Fibroblast of gingiva (primary cell): ENCODE measurements at regions not wholly inside any gene's neighbourhood (a gene's known extent, or its start where the extent isn't known, plus 50 kb on each side); places are given as distances from the start of the nearest gene placed in this dataset.

Experiments used
- DNase-seq: peaks from one replicate; pipeline ENCODE4 v3.0.0-alpha.2; 2011; ENCODE audit warnings: low read depth

DNA sequence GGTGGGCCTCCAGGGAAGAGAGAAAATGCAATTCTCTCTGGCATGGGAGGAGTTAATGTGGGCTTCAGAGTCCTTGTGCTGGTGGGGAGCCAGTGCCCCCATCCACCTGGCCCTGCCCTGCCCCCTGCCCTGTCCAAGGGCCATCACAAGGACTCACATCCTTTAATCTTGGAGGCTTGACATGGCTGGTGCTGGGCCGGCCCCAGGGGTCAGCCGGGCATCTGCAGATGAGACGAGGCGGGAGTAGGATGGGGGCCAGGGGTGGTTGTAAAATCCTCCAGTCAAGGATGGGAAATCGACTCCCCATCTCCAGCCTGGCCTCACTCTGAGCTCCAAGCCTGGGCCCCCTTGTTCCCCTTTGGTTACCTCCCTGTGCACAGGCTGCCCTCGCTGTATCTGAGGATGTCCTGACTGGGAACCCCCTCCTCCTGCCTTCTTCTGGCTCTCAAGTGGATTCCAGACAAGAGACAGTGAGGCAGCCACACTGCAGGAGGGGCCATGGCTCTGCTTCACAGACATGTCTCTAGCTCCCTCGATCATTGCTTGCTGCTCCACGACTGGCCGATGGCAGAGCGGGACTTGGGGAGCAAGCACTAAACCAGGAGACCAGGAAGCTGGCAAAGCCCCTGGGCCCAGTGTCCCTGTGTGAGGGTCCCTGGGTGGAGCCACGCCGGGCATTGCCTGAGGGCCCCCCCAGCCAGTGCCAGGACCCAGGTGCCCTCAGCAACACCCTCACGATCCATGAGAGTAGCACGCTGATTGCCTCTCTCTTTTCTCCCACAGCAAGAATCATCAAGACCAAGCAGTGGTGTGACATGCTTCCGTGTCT is 1120.5 kb downstream of the BRD1 start:
- no peak for DNase-seq

DNA sequence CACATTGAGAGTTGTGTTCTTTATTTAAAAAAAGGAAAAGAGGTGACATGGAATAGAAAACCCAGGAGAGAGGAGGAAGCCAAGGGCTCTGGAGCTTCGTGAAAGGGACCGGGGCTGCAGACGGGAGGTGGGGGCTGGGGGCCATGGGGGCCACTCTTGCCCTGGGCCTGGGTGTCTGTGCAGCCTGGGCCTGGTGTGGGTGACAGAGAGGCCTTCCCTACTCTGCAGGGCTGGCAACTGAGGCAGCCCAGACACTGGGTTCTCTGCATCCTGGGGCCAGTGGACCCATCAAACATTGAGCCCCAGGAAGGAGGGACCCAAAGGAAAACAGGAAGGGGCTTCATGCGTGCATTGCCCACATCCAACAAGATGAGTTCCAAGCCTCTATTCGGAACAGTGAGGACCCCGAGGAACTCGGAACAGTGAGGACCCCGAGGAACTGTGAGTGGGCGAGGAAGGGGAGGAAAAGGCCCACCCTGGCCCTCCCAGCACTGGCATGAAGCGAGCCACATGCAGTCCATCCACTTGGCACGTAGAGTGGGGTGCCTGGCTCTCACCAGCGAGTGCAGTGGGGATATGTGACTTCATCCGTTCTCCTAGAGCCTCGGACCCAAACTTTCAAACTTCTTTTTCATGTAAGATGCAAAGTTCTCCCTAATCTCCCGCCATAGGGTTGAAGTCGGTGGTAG is 1121.6 kb downstream of the BRD1 start:
- DNase-seq: no peak

DNA sequence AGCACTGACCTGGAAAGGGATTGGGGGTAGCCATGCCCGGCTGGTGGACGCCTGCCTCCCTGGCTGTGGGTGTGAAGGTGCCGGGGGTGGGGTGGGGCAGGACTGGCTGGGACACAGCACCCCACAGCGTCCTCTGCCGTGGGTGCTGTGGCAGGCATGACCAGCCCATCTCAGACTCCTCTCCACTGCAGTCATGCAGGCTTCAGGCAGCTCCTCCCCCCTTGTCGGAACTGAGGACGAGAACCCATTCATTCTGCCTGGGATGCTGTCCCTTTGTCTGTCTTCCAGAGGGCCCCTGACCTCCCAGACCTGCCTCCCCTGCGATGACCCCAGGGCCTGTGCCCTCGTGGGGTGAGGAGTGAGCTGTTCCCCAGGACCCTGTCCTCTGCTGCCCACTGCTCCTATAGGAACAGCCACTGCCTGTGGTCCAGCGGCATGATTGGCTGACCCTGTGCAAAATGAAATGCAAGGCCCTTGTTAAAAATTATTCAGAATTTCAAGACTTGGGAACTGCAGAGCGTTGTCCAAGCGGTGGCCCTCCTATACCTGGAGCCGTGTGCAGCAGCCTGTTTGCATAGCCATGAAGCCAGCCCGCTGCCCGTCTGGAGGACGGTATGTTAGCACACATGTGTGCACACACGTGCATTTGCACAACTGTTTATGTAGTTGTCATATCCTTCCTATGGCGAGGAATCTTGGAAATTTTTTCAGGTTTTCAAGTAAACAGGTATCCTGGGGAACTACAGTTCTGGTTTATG is 1122.3 kb downstream of the BRD1 start:
- no peak for DNase-seq

DNA sequence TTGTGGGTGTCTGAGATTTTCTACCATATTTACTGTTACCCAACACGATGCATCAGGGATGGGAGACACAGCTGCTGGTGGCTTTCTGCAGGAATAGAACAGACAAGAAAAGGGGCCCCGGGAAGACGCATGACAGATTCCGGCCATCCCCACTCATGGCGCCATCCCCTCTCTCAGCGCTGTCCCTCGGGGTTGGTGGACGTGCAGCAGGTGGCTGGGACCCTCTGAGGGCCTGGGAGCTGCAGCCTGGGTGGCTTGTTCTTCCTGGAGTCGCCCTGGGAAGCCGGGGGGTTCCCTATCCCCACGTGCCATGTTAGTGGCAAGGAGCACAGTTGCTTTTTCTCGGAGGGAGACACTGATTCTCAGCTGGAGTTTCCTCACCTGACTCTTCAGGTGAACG is 1123.3 kb downstream of the BRD1 start:
- DNase-seq: no peak

DNA sequence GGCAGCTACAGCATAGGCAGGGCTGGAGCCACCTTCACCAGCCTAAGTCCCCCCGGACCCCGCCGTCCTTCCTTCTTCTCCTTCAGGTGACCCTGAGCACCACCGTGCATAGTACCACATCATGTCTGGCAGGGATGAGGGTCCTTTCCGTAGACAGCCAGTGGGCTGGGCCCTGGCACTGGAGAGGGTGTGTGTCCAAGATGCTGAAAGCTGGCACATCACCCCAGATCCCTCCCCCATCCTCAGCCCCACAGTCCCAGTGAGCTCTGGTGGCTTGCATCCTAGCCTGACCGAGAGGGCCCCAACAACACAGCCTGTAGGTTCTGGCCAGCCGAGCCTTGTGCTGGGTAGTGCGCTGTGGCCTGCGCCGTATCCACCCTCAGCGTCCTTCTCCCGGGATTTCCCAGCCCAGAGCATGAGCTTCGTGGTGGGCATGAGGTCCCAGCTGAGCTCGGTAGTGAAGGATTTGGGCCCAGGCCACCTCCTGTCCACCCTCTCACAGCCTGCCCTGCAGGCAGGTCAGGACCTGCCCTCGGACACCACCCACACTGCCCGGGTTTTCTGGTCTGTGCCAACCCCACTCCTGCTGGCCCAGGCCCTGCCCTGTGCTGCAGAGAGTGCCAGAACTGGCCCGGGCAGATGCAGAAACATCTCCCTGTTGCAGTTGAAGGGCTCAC is 1124.3 kb downstream of the BRD1 start:
- DNase-seq: no peak

DNA sequence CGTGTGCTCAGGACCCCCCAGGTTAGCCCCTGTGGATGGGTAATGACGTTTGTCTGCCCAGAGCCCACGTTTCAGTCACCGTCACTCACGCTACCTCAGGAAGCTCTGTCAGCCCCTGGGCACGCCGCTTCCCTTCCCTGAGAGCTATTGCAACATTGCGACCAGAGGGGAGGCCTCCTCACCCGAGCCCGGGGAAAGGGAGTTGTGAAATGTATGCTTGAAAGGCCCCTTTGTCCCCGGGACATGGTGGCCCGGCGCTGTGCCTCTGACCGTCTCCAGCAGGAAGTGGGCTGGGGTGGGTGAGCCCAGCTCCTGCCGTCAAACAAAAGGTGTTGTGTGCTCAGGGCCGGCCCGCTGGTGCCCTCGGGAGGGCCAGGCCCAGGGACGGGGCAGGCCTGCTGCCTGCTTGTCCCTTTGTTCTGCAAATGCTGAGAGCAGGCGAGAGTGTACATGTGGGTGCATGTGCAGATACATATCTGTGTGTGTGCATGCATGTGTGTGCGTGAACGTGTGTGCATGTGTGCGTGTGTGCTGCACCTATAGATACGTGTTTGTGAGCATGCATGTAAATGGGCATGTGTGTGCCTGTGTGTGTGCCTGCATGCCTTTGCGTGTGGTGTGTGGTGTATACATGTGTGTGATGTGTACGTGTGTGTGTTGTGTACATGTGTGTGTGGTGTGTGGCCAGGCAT is 1125.0 kb downstream of the BRD1 start:
- no peak for DNase-seq

DNA sequence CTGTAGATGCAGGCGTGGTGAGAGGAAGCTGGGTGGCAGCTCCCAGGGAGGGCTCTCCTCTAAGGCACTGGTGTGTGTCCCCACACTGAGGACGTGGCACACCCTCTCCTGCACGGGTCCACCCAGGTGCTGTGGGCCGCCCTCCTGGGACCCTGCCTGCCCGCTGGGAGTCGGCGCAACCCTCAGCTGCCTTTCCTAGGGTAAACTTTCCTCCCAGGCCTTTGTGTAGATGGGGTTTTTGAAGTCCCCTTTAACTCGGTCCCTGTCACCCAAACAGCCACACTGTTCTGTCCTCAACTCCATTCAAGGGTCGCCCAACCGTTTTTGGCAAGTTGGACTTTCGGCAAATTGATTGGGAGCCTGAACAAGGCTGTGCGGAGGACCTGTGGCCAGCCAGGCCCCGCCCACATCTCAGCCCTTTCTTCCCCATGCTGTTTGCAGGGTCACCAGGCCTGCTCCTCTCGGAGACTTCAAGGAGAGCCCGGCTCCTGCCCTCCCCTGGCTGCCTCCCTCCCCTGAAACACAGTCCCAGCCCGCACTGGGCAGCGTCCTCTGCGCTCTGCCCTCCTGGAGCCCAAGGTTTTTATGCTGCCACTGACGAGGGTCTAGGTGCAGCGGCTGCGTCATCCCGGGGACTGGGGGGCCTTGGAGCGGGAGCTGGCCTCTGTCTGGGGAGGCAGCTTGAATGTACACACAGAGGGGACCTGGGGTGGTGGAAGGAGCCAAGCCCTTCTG is 1126.2 kb downstream of the BRD1 start:
- no peak for DNase-seq

DNA sequence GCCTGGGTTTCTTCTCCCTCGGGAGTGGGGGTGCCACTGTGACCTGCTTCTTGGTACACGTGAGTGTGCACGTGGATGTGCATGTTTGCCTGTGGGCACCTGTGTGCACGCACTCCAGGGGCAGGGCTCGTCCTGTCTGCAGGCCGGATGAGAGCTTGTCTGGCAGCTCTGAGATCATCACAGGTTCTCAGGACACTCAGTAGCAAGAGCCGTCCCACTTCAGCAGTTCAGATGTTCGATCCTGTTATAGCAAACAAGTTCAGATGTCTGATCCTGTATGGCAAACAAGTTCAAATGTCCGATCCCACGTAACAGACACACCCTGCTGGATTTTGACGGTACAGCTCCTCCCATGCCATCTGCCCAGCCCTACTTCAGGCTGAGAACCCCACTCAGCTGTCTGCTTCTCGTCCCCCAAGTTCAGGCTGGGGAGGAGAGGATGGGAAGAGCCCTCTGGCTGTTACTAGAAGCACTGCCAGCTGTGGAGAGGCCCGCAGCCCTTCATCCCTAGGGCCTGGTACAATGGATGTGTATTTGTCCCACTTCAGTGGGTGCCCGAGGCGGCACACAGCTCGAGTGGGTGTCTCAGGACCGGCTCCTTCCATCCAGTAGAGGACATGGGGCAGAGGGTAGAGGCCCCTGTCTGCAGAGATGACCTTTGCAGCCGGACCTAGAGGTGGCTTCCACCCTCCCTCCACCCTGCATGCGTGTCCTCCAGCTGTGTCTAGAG is 1126.9 kb downstream of the BRD1 start:
- DNase-seq: no peak

DNA sequence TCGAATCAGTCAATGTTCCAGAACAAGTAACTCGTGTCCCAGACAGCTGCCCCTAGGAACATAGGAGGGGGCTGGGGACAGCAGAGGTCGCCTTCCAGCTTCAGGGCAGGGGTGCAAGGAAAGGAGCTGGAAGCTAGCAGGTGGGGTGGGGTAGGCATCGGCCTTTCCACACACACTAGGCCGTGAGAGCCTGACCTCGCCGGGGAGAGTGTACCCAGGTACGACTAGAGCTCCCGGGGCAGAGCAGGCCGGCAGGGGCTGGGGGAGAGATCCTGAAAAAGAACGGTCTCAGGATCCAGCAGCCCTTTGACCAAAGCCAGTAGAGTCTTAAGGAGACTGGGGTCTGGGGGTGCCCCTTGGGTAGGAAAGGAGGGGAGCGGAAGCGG is 1127.5 kb downstream of the BRD1 start:
- no peak for DNase-seq

DNA sequence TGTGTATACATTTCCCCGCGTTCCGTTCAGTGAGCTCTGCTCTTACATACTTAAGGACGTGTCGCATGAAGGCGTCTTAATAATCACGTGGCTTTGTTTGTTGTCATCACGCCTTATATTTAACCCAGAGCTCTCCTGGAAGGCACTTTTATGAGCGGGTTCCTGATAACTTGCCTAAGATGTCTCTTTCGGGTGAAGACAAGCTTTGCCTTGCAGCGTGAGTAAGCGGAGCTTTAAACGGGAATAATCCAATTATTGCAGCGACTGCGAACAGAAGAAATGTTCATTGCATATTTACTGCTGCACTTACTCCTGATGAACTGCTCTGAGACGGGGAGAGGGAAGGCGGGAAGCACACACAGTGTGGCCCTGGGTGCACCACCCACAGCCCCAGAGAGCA is 1128.2 kb downstream of the BRD1 start:
- no peak for DNase-seq

DNA sequence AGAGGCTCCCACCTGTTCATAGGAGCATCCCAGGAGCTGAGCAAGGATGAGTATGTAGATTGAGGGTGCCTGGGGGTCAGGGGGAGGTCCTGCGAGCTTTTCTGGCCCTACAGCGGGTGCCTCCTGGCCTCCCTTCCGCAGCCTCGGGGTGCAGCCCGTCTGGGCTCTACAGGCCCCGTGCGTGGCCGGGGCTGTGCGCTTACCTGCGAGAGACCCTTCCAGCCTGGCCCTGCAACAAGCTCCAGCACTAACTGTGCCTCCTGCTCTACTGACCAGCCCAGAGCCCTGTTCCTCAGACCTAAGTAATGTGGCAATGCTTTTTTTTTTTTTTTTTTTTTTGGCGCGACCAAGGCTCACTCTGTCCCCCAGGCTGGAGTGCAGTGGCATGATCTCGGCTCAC is 1129.1 kb downstream of the BRD1 start:
- no peak for DNase-seq

DNA sequence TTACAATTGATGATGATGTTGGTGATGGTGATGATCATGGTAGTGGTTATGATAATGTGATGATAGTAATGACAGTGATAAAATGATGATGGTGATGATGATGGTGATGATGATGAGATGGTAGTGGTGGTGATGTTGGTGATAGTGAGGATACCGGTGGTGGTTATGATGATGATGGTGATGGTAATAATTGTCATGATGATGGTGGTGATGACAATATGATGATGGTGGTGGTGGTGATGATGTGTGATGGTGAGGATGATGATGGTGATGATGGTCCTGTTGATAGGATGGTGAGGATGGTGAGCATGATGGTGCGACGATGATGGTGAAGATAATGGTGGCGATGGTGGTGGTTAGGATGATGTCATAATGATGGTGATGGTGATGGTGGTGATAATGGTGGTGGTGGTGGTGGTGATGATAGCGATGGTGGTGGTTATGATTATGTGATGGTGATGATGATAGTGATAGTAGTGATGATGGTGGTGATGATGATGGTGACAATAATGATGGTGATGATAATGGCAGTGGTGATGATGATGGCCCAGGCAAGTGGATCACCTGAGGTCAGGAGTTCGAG is 1129.9 kb downstream of the BRD1 start:
- no peak for DNase-seq

DNA sequence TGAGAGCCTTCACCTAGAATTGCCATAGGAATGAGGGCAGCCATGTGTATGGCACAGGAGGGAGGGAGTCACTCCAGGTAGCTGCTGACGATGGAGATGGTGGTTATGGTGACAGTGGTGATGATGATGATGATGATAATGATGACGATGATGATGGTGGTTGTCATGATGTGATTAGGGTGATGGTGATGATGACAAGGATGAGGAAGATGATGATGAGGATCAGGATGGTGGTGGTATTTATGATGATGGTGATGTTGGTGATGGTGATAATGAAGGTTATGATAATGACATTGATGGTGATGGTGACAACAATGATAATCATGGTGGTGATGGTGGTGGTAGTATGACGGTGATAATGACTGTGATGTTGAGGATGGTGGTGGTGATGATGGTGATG is 1130.5 kb downstream of the BRD1 start:
- DNase-seq: no peak

DNA sequence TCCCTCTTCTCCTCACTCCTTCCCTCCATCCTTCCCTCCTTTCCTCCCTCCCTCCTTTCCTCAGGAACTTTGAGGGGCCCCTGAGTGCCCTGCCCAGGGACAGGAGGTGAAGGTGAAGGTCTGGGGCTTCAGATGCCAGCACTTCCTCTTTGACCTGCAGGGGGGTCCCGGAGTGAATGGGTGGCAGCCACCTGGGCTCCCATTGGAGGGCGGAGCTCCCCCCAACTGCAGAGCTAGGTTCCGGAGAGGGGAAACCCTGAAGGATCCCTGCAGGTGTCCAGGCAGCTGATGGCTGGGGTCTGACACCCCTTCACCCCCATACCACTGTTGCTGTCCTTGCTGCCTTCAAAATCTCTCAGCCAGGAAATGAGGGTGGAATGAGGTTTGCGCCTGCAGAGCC is 1131.3 kb downstream of the BRD1 start:
- no peak for DNase-seq

DNA sequence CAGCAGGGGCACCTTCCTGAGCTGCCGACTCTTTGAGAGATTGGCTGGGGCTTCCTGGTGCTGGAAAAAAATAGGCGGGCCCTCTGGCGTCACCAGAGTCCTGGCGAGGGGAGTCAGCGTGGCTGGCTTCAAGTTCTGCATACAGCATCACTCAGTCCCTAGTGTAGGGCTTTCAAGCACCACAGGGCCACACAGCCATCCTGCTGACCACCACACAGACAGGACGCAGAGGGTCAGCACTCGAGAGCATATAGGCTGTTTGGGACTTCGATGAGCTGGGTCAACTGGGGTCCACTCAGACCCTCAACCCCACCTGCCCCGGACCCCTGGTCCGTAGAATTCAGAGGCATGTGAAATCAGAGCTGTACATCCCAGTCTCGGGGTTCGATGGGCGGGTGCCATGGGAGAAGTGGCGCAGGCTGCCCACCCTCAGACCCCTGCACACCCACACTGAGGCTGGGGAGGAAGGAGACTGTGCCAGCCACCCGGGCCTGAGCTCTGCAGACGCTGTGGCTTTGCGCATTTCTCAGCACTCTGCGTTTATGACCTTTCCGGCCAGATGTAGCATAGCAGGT is 1131.9 kb downstream of the BRD1 start:
- no peak for DNase-seq

DNA sequence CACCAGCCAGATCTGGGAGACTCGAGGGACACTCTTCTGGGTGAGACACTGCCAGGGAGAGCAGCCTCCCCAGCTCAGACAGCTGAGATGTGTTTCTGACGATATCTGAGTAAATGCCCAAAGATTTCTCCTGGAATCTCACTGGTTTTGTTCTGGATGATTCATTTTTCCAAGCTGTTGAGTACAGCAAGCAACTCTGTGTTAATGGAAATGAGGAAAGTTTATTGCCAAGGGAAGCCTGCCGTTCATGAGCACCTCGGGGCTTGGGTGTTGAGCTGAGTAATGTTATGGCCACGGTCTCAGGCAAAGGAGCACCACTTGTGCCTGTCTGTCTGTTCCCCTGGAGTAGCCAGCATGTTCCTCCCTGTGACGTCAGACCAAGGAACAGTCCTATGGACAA is 1132.4 kb downstream of the BRD1 start:
- DNase-seq: no peak

DNA sequence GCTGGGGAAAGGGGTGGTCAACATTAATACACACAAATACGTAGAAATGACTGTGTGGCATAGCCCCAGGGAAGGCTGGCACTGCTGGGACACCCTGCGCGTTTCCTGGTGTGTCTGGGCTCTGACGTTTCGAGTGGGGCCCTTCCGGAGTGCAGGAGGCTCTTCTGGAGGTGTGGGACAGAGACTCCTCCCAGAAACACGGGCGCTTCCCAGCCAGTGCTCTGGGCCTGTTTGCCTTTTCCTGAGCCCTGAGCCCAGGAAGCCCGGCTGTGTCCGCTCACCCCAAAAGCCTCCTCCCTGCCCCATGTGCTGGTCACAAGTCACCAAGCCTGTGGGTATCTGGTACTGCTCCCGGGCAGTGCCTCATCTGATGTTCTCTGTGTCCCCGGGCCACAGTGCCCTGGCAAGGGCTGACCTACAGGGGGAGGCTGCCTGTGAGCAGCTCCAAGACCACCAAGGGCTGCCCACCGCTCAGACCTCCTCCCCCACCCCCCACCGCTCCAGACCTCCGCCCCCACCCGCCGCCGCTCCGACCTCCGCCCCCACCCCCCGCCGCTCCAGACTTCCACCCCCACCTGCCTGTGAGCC is 1133.3 kb downstream of the BRD1 start:
- DNase-seq: no peak

DNA sequence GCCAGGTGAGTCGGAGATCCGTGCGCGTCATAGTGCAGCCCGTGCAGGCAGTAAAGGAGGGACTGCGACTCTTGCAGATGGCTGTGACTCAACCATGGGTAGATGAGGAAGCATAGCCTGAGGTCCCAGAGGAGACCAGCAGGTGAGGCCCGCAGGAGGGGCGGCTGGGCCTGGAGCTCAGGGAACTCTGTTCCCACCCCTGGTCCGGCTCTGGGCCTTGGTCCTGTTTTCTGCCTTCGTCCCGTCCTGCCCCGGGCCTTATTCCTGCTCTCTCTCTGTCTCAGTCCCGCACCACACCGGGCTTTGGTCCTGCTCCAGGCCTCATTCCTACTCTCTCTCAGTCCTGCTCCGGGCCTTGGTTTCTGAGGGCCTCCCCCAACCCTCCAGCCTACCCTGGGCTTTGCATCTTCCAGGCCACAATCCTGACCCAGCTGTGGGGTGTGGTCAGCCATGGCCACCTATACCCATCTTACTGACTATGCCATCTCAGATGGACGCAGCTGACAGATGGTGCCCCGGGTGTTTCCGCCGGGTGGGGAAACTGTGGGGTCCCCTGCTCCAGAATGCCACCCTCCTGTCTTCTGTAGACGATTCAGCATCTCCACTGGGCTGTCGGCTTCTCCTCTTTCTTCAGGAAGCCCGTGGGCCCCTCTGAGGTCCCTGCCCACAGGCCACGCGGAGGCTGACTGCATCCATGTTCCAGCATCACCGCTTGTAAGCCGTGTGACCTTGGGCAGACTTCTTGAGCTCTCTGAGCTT is 1134.1 kb downstream of the BRD1 start:
- DNase-seq: no peak
